H1 (cell line): ENCODE measurements at regions not wholly inside any gene's neighbourhood (a gene's known extent, or its start where the extent isn't known, plus 50 kb on each side); places are given as distances from the start of the nearest gene placed in this dataset.

Experiments
- CTCF ChIP-seq, 3 experiments: IDR thresholded peaks; 1 replicate in 2 of 3; 2 replicates in 1 of 3; pipeline versions ENCODE4 v1.5.1 to v1.6.1; 2011; ENCODE audit warnings: low read length in 3 of 3, mild to moderate bottlenecking in 3 of 3, inconsistent platforms in 2 of 3, low read depth in 1 of 3, moderate library complexity in 1 of 3; ENCODE audit not compliant: insufficient read depth in 1 of 3; ENCODE audit errors: control extremely low read depth in 1 of 3
- JUN ChIP-seq: IDR thresholded peaks from 2 replicates; pipeline ENCODE4 v1.6.1; 2011; ENCODE audit warnings: low read depth, mild to moderate bottlenecking, improper control_type of control experiment, low read length
- JUND ChIP-seq: IDR thresholded peaks from 2 replicates; pipeline ENCODE4 v1.6.1; 2011; ENCODE audit warnings: mild to moderate bottlenecking, improper control_type of control experiment, low read length
- MAFK ChIP-seq: IDR thresholded peaks from 2 replicates; pipeline ENCODE4 v1.6.1; 2012; ENCODE audit warnings: low read depth, mild to moderate bottlenecking, improper control_type of control experiment, low read length
- MAX ChIP-seq: IDR thresholded peaks from 2 replicates; pipeline ENCODE4 v1.6.1; 2012; ENCODE audit warnings: inconsistent platforms
- RAD21 ChIP-seq, 2 experiments: IDR thresholded peaks in 1 of 2; conservative IDR thresholded peaks in 1 of 2; 2 replicates each; pipeline ENCODE4 v1.6.1; 2011; ENCODE audit warnings: low read depth in 2 of 2, low read length in 2 of 2, improper control_type of control experiment in 1 of 2, inconsistent platforms in 1 of 2, mild to moderate bottlenecking in 1 of 2, moderate library complexity in 1 of 2
- TAF1 ChIP-seq: IDR thresholded peaks from 2 replicates; pipeline ENCODE4 v1.6.1; 2011; ENCODE audit warnings: mild to moderate bottlenecking, low read depth, low read length
- USF2 ChIP-seq: IDR thresholded peaks from 2 replicates; pipeline ENCODE4 v1.6.1; 2011; ENCODE audit warnings: low read length, improper control_type of control experiment

GRCh38 chr5:162301356-162301755 is 233.8 kb downstream of the GABRG2 start:
- no peak for TF ChIP-seq MAX
- TF ChIP-seq TAF1, result no peak
- TF ChIP-seq CTCF (IDR thresholded peaks at IDR 0.05; ENCODE audit: control extremely low read depth in 1 of 3, insufficient read depth in 1 of 3, low read depth in 1 of 3, low read length in 3 of 3), result no peak
- no peak for TF ChIP-seq MAFK
- no peak for TF ChIP-seq USF2
- TF ChIP-seq RAD21 (IDR thresholded peaks at IDR 0.05 in 1 of 2, conservative IDR thresholded peaks at IDR 0.05 in 1 of 2; ENCODE audit: low read depth in 2 of 2, low read length in 2 of 2), result no peak
- no peak for TF ChIP-seq JUN
- no peak for TF ChIP-seq JUND
